Omental fat pad (tissue), 3 donors: ENCODE measurements at regions not wholly inside any gene's neighbourhood (a gene's known extent, or its start where the extent isn't known, plus 50 kb on each side); places are given as distances from the start of the nearest gene placed in this dataset.

Experiments
- ATAC-seq: fragments of 150-250 bp; one replicate; pipeline ENCODE4 v1.9.1; 2016; ENCODE audit warnings: mild to moderate bottlenecking, moderate library complexity; ENCODE audit not compliant: low FRiP score
- DNase-seq: peaks from one replicate; pipeline ENCODE4 v3.0.0-alpha.2; 2019; ENCODE audit warnings: low spot score
- TF ChIP-seq, protein P1 (sequence below), 3 donors: fragments of 450-650 bp; IDR thresholded peaks; one replicate each; pipeline ENCODE4 v1.5.1; 2016 to 2017; ENCODE audit warnings: antibody characterized with exemption in 3 of 3, mild to moderate bottlenecking in 3 of 3, moderate library complexity in 2 of 3

DNA sequence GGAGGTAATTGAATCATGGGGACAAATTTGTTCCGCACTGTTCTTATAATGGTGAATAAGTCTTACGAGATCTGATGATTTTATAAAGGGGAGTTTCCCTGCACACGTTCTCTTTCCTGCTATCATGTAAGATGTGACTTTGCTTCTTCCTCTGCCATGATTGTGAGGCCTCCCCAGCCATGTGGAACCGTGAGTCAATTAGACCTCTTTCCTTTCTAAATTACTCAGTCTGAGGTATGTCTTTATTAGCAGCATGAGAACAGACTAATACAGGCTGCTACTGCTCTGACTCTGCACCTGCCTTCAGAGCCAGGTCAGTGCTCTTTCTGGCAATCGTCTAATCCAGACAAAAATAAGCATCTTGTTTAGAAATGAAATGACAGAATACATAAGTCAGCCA lies 479.2 kb upstream of the TUSC1 start:
- ATAC-seq = no peak
- no peak for DNase-seq
- TF ChIP-seq, protein P1, sequence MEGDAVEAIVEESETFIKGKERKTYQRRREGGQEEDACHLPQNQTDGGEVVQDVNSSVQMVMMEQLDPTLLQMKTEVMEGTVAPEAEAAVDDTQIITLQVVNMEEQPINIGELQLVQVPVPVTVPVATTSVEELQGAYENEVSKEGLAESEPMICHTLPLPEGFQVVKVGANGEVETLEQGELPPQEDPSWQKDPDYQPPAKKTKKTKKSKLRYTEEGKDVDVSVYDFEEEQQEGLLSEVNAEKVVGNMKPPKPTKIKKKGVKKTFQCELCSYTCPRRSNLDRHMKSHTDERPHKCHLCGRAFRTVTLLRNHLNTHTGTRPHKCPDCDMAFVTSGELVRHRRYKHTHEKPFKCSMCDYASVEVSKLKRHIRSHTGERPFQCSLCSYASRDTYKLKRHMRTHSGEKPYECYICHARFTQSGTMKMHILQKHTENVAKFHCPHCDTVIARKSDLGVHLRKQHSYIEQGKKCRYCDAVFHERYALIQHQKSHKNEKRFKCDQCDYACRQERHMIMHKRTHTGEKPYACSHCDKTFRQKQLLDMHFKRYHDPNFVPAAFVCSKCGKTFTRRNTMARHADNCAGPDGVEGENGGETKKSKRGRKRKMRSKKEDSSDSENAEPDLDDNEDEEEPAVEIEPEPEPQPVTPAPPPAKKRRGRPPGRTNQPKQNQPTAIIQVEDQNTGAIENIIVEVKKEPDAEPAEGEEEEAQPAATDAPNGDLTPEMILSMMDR (IDR thresholded peaks at IDR 0.05) = no peak

DNA sequence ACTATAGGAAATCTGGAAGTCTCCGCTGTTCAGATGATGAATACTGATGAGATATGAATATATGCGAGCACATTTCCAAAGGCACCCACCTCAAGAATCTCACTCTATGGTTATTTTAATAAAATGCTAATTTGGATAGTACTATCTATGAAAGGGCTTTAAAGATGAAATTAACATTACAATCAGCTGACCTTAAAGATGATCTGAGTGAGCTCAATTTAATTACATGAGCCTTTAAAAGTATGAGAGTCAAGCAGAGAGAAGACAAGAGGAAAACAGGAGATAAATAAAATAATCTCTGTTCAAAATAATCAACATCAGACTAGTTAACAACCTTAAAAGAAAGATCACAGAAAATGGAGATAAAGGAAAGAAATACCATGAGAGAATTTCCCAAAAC lies 474.1 kb upstream of the TUSC1 start:
- no peak for DNase-seq
- TF ChIP-seq, protein P1 (IDR thresholded peaks at IDR 0.05) = no peak
- ATAC-seq = no peak

DNA sequence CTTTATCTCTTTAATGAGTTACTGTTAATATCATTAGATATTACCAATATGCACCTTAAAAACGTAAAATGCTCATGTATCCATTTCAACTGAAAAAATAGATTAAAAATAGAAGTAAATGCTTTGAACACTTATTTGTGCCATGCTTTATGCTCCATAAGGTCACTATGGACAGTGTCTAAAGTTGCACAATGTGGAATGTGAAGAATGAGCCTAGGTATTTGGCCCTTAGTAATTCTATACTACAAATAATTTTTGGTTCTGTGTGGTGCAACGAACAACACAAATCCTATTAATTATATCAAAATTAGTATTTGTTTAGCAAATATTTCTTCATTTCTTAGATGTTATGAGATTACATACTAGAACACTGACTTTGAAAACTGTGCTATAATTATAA lies 469.9 kb upstream of the TUSC1 start:
- no peak for ATAC-seq
- DNase-seq = no peak
- TF ChIP-seq, protein P1 (IDR thresholded peaks at IDR 0.05) = no peak

DNA sequence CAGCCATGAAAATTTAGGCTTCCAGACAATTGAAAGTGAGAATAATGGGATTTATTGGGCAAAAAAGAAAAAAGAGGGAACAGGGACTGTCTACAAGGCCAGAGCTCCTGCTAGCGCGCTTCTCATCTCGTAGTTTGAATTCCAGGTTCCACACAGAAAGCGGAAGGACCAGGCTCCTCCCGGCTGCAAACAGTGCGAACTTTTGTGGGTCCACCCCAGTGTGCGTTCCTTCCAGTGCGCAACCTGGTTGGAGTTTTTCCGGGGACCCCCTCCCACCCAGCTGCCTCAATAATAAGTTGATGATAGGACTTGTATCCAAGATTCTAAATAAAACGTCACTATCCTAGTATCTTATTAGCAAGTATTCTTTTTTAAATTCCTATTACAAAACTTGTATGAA lies 467.7 kb upstream of the TUSC1 start:
- no peak for DNase-seq
- TF ChIP-seq, protein P1 (IDR thresholded peaks at IDR 0.05) = no peak
- no peak for ATAC-seq

DNA sequence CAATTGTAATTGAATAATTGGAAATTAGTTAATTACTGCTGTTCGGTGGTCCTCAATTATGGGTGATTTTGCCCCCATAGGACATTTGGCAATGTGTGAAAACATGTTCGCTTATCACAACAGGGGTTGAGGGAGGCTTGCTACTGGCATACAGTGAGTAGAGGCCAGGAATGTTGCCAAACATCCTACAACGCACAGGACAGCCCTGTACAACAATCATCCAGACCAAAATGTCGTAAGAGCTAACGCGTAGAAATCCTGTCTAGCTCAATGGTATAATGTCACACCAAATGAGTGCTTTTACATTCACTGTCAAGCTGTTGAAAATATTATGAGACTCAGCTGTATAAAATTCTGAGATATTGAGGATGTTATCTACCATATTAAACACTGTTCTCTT lies 464.4 kb upstream of the TUSC1 start:
- TF ChIP-seq, protein P1 (IDR thresholded peaks at IDR 0.05) = no peak
- ATAC-seq (no peak), DNase-seq (no peak)

DNA sequence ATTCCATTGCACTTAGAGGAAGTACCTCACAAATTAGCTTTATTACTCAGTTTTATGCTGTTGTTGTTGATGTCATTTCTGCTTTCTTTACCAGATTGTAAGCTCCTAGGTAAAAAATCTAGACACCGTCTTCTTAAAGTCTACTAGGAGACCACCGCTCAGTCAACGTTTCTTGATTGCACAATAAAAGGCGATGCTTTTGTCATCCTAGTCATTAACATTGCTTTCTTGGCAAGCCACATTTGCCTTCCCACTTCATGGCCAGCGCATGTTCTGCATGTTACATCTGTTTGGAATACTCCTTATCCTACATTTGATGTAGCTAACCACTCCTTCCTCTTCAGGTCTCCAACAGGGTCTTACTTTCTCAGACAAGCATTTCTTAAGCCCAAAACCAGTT lies 464.0 kb upstream of the TUSC1 start:
- ATAC-seq (no peak), DNase-seq (no peak)
- TF ChIP-seq, protein P1 (IDR thresholded peaks at IDR 0.05) = no peak

DNA sequence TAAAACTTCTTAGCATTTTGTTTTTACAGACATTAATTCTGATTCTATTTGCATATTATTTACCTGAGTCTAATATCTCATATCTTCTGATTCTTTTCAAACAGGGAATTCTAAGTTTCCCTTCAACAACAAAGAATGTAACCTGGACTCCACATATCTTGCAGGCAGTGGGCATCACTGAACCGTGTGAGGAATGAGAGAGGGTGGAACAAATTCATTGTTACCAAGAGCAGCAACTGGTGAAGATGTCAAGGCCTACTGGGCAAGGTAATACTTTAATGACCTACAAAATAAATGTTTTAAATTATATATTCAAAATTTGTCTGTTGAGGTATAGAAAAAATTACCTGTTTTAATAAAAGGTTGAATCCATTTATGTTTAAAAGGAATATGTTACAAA lies 455.3 kb upstream of the TUSC1 start:
- no peak for ATAC-seq
- TF ChIP-seq, protein P1 (IDR thresholded peaks at IDR 0.05) = no peak
- DNase-seq = no peak
